Glomerular visceral epithelial cell (primary cell): ENCODE measurements at regions not wholly inside any gene's neighbourhood (a gene's known extent, or its start where the extent isn't known, plus 50 kb on each side); places are given as distances from the start of the nearest gene placed in this dataset.

Experiments used
- DNase-seq: peaks from one replicate; pipeline ENCODE4 v3.0.0-alpha.2; 2016; ENCODE audit errors: extremely low spot score

GRCh38 chr1:60987904-60988303 is 94.5 kb upstream of the NFIA start:
- no peak for DNase-seq

- no peak for DNase-seq
Measured at GRCh38 chr1:60984062-60984799, 98.1 kb upstream of the NFIA start.

- DNase-seq: no peak
Measured at GRCh38 chr1:60983701-60984061, 98.7 kb upstream of the NFIA start.

GRCh38 chr1:60982539-60982938 is 99.8 kb upstream of the NFIA start:
- no peak for DNase-seq

GRCh38 chr1:60981357-60981756 is 101.0 kb upstream of the NFIA start:
- DNase-seq: no peak

- DNase-seq: peak; percentile 27
Measured at GRCh38 chr1:60978421-60979357, 103.7 kb upstream of the NFIA start.

- DNase-seq: no peak
Measured at GRCh38 chr1:60977661-60978060, 104.7 kb upstream of the NFIA start.

- no peak for DNase-seq
Measured at GRCh38 chr1:60974524-60975372, 107.6 kb upstream of the NFIA start.

GRCh38 chr1:60973668-60974067 is 108.7 kb upstream of the NFIA start:
- DNase-seq: no peak

- peak; percentile 26 for DNase-seq
Measured at GRCh38 chr1:60972841-60973364, 109.5 kb upstream of the NFIA start.

- DNase-seq: no peak
Measured at GRCh38 chr1:60971330-60971729, 111.0 kb upstream of the NFIA start.

- no peak for DNase-seq
Measured at GRCh38 chr1:60969971-60970509, 112.3 kb upstream of the NFIA start.

GRCh38 chr1:60965280-60965854 is 117.0 kb upstream of the NFIA start:
- DNase-seq: no peak

GRCh38 chr1:60963167-60963940 is 119.0 kb upstream of the NFIA start:
- DNase-seq: no peak

GRCh38 chr1:60960891-60961461 is 121.4 kb upstream of the NFIA start:
- DNase-seq: peak; percentile 2

GRCh38 chr1:60959701-60960100 is 122.7 kb upstream of the NFIA start:
- no peak for DNase-seq

GRCh38 chr1:60958001-60958400 is 124.4 kb upstream of the NFIA start:
- no peak for DNase-seq

- DNase-seq: no peak
Measured at GRCh38 chr1:60956520-60956919, 125.8 kb upstream of the NFIA start.

- no peak for DNase-seq
Measured at GRCh38 chr1:60952612-60953111, 129.7 kb upstream of the NFIA start.
